HG02870 (cell line): ENCODE measurements at regions not wholly inside any gene's neighbourhood (a gene's known extent, or its start where the extent isn't known, plus 50 kb on each side); places are given as distances from the start of the nearest gene placed in this dataset.
"Not testable (repeated sequence)": the region's sequence is repeated elsewhere in the genome, so short reads cannot be mapped to it uniquely, and the experiment has no call there.

ENCODE experiments used
- ATAC-seq: cut with Tn5 transposase; IDR thresholded peaks from one replicate; pipeline ENCODE4 v1.9.1; 2021; ENCODE audit warnings: mild to moderate bottlenecking, moderate library complexity; ENCODE audit not compliant: unreplicated experiment

DNA sequence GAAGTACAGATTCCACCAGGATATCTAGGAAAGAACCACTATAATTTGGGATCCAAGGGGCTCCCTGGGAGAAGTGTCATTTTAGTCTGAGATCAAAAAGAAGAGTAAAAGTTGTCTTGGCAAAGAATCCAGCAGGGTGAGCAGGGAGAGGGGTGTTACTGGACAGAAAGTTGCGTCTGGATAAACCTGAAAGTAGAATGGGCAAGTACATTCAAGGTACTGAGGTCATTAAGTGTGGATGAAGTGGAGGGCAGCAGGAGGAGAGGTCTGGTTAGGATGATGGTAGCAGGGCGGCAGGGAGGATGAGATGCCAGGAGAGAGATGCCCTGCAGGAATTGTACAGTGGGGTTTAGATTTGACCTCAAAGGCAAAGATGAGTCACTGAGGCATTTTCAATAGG is 253.3 kb downstream of the KLF13 start:
- no peak for ATAC-seq

DNA sequence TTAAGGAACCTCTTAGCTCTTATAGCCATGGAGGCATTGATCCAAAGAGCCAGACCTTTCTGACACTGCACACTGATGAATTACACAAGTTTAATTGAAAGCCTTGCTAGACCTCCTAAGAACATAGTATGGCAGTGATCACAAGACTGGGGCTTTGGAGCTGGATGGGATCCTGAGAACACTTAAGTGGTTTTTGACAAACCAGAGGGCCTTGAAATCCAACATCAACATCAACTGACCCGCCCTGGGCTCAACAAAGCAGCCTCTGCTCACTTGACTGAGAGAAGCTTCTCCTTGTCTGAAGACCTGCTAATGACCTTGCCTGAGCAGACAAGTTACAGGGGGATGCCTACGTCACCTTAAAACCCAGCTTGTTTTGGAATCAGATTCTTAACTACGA is 257.6 kb downstream of the KLF13 start:
- ATAC-seq: no peak

GRCh38 chr15:31585240-31585639 is 258.6 kb downstream of the KLF13 start:
- ATAC-seq: no peak

GRCh38 chr15:31586841-31587240 is 260.2 kb downstream of the KLF13 start:
- ATAC-seq: no peak

DNA sequence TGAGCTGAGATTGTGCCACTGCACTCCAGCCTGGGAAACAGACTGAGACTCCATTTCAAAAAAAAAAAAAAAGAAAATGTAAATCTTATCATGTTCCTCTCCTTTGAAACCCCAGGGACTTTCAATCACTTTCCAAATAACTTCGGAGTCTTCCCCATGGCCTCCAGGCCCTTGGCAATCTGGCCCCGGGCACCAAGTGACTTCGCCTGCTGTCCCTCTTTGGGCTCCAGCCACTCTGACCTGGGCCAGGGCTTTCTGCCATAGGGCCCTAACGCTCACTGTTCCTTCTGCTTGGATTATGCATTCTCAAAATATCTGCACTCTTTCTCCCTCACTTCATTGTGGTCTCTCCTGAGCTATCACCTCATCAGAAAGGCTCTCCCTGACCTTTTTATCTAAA is 260.9 kb downstream of the KLF13 start:
- ATAC-seq: no peak

DNA sequence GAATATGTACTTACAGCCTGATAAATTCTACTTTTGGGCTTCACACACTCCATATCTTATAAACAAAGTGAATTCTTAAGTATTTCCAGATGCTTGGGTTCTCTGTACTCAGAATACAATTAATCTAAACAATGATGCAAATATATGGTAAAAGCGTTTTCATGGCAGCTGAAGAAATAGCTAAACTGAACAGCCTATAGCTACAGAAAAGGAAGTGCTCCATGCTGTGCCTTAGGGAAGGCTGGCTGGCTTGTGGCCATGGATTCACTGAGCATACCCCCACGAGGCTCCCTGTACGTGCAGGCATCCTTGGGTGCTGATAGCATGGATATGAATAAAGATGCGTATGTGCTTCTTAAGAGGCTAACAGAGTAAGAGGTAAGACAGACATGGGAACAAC is 264.0 kb downstream of the KLF13 start:
- no peak for ATAC-seq

GRCh38 chr15:31591908-31592307 is 265.3 kb downstream of the KLF13 start:
- ATAC-seq: no peak

DNA sequence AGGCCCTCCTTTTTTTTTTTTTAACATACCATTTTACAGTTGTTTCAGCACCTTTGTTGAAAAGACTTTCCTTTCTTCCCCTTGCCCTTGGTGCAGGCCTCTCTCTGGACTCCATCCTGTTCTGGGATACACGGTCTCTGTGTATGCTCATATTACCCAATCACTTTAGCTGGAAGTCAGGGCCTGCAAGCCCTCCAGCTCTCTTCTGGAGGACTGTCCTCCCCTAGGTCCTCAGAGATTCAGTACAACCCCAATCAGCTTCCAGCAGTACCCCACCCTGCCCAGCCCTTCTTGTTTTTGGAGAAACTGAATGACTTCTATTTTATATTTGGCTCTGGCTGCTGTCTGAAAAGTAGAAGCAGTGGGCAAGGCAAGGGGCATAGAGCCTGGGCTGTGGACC is 270.8 kb downstream of the KLF13 start:
- no peak for ATAC-seq

GRCh38 chr15:31598620-31599019 is 272.0 kb downstream of the KLF13 start:
- ATAC-seq: no peak

GRCh38 chr15:31605467-31605931 is 278.9 kb downstream of the KLF13 start:
- no peak for ATAC-seq

DNA sequence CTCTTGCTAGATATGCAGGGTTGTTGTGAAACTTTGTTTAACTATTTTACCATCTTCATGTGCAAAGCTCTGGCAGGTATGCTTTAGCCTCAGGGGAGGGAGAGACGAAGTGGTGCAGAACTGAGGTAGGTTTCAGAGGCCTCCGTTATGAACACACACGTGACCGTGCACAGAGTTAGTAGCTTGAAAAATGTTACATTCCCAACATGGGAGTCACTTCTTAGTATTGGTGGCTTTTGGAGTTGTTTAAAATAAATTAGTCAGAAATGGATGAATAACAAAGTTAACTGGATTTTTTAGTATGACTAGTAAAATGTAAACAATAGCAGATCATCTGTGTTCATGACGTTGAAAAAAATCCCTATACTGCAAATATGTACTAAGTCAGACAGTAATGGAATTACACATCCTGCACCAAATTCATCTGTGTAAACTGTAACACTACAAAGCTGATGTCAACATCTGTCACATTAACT is 279.6 kb downstream of the KLF13 start:
- ATAC-seq: no peak

- ATAC-seq: no peak
These were observed 280.4 kb downstream of the KLF13 start for GRCh38 chr15:31606931-31607497.

DNA sequence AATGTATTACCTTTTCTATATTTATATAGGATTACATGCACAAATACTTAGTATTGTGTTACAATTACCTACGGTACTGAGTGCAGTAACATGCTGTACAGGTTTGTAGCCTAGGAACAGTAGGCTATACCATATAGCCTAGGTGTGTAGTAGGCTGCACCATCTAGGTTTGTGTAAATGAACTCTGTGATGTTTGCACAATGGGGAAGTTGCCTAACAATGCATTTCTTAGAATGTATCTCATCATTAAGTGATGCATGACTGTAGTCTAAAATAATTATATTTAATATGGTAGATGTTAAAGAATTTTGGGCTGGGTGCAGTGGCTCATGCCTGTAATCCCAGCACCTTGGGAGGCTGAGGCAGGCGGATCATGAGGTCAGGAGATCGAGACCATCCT is 281.0 kb downstream of the KLF13 start:
- ATAC-seq: no peak

DNA sequence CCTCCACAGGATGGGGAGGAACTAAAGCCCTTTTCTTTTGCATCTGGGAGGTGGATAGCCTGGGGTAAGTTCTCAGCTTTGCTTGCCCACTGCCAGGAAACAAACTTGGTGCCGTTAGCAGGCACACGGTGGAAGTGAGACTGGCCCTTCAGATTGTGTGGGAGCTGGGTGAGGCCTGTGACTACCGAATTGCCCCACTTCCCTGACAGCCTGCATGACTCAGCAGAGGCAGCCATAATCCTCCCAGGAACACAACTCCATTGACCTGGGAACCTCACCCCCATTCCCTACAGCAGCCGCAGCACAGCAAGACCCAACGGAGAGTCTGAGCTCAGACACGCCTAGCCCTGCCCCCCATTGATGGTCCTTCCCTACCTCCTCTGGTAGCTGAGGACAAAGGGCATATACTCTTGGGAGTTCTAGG is 282.6 kb downstream of the KLF13 start:
- ATAC-seq: no peak

- ATAC-seq: no peak
These were observed 283.3 kb downstream of the KLF13 start for GRCh38 chr15:31609906-31610305.

DNA sequence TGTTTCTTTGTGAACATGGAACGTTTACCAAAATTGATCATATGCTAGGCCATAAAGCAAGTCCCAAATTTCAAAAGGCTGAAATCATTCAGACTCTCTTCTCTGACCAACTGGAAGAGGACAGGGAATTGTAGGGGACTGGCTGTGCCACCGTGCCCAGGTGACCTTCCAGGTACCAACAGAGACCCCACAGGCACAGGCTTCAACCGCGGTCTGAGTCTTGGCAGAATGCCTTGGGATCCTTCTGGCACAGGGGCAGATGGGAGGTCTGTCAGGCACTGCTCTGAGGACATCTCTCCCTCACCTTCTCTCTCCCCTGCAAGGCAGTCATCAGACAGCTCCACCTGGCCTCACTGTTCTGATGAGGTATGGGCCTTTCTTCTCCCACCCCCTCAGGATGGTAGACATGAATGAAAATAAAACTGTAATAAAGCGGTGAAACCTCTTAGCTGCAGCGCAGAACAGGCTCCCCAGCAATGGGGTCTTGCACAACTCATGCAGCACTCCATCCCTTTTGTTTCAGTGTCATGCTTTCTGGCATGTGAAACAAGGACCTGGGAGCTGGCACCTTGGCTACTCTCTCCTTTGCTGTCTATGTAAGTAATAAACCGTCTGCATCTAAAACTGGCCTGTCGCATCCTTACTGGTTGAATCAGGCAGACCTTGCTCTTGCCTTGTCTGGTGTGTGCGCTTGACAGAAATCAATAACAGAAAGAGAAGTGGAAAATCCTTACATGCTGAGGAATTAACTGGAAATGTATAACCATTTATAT is 289.2 kb downstream of the KLF13 start:
- no peak for ATAC-seq

DNA sequence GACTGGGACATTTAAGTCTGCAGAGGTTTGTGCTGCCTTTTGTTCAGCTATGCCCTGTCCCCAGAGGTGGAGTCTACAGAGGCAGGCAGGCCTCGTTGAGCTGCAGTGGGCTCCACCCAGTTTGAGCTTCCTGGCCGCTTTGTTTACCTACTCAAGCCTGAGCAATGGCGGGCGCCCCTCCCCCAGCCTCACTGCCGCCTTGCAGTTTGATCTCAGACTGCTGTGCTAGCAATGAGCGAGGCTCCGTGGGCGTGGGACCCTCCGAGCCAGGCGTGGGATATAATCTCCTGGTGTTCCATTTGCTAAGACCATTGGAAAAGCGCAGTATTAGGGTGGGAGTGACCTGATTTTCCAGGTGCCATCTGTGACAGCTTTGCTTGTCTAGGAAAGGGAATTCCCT is 296.7 kb downstream of the KLF13 start:
- ATAC-seq: not testable (repeated sequence)

- ATAC-seq: not testable (repeated sequence)
These were observed 297.5 kb downstream of the KLF13 start for GRCh38 chr15:31624115-31624514.

DNA sequence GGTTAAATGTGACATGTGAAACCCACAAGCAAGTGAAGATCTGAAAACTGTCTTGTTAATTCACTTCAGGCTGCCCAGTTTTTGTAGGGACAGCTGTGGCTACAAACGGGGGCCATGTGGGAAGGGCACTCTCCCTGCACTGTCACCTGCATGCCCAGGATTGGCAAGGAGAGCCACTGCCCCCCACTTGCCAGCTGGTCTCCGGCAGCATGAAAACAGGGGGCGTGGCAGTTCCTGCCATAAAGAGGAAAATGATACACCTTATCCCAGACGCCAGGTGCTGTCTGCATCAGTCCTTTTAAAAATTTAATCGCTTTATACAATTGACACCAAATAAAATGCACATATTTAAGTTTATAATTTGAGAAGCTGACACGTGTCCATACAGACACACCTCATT is 309.1 kb downstream of the KLF13 start:
- not testable (repeated sequence) for ATAC-seq

GRCh38 chr15:31636911-31637310 is 310.3 kb downstream of the KLF13 start:
- not testable (repeated sequence) for ATAC-seq

- ATAC-seq: not testable (repeated sequence)
These were observed 317.3 kb downstream of the KLF13 start for GRCh38 chr15:31643955-31644354.

DNA sequence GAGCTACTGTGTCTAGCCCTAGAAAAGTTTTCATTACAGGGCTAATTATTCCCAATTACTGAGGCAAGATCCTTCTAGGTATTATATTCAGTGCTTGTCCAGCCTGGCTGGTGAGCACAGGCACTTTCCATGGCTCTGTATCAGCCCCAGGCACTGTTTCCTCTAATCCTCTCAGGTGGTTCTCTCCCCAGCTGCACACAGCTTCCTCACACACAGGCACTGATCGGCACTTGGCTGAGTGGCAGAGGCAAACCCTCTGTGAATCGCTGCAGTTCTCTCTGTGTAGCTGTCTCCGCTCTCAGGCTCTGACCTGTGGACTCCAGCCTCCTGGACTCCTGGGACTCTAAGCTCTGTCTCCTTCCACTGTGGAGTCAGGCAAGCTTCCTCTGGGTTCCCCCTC is 318.1 kb downstream of the KLF13 start:
- ATAC-seq: not testable (repeated sequence)
